WI38 (cell line): ENCODE measurements at regions not wholly inside any gene's neighbourhood (a gene's known extent, or its start where the extent isn't known, plus 50 kb on each side); places are given as distances from the start of the nearest gene placed in this dataset.

ENCODE experiments used
- H3K4me3 ChIP-seq: 2 replicates; pipeline ENCODE4 v1.5.1; 2011; ENCODE audit warnings: low read depth, mild to moderate bottlenecking, control low read depth, low read length
- CTCF ChIP-seq: IDR thresholded peaks from 2 replicates; pipeline ENCODE4 v1.5.1; 2012; ENCODE audit warnings: low read depth, mild to moderate bottlenecking, control low read depth, low read length

- H3K4me3 ChIP-seq = no peak overlapping the region
- no peak for TF ChIP-seq CTCF
Observed at GRCh38 chr4:162684371-162684700, 482.4 kb downstream of the NAF1 start.

GRCh38 chr4:162683659-162684370 lies 482.9 kb downstream of the NAF1 start:
- no peak for TF ChIP-seq CTCF

GRCh38 chr4:162682651-162683050 lies 484.0 kb downstream of the NAF1 start:
- H3K4me3 ChIP-seq = no peak overlapping the region
- TF ChIP-seq CTCF = no peak

More at GRCh38 chr4:162683659-162684370, 482.9 kb downstream of the NAF1 start:
- no peak overlapping the region for H3K4me3 ChIP-seq

GRCh38 chr4:162681212-162681611 lies 485.5 kb downstream of the NAF1 start:
- no peak overlapping the region for H3K4me3 ChIP-seq
- no peak for TF ChIP-seq CTCF

GRCh38 chr4:162675661-162676060 lies 491.0 kb downstream of the NAF1 start:
- no peak overlapping the region for H3K4me3 ChIP-seq
- TF ChIP-seq CTCF = no peak

GRCh38 chr4:162661913-162662312 lies 498.1 kb upstream of the FSTL5 start:
- no peak for TF ChIP-seq CTCF
- no peak overlapping the region for H3K4me3 ChIP-seq

- no peak overlapping the region for H3K4me3 ChIP-seq
- TF ChIP-seq CTCF = no peak
Observed at GRCh38 chr4:162659716-162660115, 495.9 kb upstream of the FSTL5 start.
